PC-3 (cell line): ENCODE measurements at regions not wholly inside any gene's neighbourhood (a gene's known extent, or its start where the extent isn't known, plus 50 kb on each side); places are given as distances from the start of the nearest gene placed in this dataset.

ENCODE experiments used
- CTCF ChIP-seq: fragments of 300-600 bp; sonication (generic); conservative IDR thresholded peaks from 2 replicates; pipeline ENCODE4 v1.5.1; 2017; ENCODE audit warnings: antibody characterized with exemption, low read depth, mild to moderate bottlenecking, low read length
- EZH2phosphoT487 ChIP-seq: fragments of 300-600 bp; sonication (generic); IDR thresholded peaks from 2 replicates; pipeline ENCODE4 v1.6.1; 2018; ENCODE audit warnings: mild to moderate bottlenecking, antibody characterized with exemption, low read length, borderline replicate concordance

- TF ChIP-seq CTCF (no peak), EZH2phosphoT487 (no peak)
Observed at GRCh38 chr2:20933714-20934113, 110.2 kb downstream of the APOB start.
